Panc1 (cell line): ENCODE measurements at regions not wholly inside any gene's neighbourhood (a gene's known extent, or its start where the extent isn't known, plus 50 kb on each side); places are given as distances from the start of the nearest gene placed in this dataset.

ENCODE experiments used
- ATAC-seq: fragments of 200-7000 bp; cut with Tn5 transposase; 2 replicates; pipeline ENCODE4 v1.9.1; 2020; ENCODE audit warnings: mild to moderate bottlenecking, moderate library complexity
- BruUV-seq: library from RNA; stranded (reverse); fragments of 400-500 nt; replicated peaks from 2 replicates; lab custom pipeline; 2021; lab: Mats Ljungman, UMichigan
- CTCF ChIA-PET: fragments of 300-600 bp; sonication (Branson Sonifier 250); formaldehyde crosslinking; loops from one replicate; lab custom pipeline; 2022; ENCODE audit warnings: antibody characterized with exemption; lab: Charles Lee
- POLR2A ChIA-PET: fragments of 300-600 bp; sonication (Branson Sonifier 250); formaldehyde crosslinking; loops from one replicate; lab custom pipeline; 2022; ENCODE audit warnings: antibody characterized with exemption; lab: Charles Lee
- DNase-seq: peaks from one replicate; pipeline ENCODE4 v3.0.0-alpha.2; 2010; ENCODE audit warnings: low read depth, low spot score
- H3K27ac ChIP-seq: 2 replicates; pipeline ENCODE4 v1.5.1; 2011; ENCODE audit warnings: mild to moderate bottlenecking, low read length, inconsistent platforms
- H3K27me3 ChIP-seq: fragments of 200-500 bp; sonication (Bioruptor generic); 2 replicates; pipeline ENCODE4 v1.6.0; 2014; ENCODE audit warnings: low read length, inconsistent platforms; ENCODE audit not compliant: control insufficient read depth, insufficient read depth
- H3K36me3 ChIP-seq: fragments of 200-500 bp; sonication (Bioruptor generic); 2 replicates; pipeline ENCODE4 v1.5.1; 2014; ENCODE audit warnings: inconsistent platforms, mild to moderate bottlenecking, low read length, moderate library complexity; ENCODE audit not compliant: control insufficient read depth, insufficient read depth
- H3K4me1 ChIP-seq: 2 replicates; pipeline ENCODE4 v1.5.1; 2011; ENCODE audit warnings: inconsistent platforms, mild to moderate bottlenecking, low read length, moderate library complexity; ENCODE audit not compliant: control insufficient read depth, insufficient read depth
- H3K4me3 ChIP-seq, 2 experiments: 2 replicates each; pipeline ENCODE4 v1.5.1; 2011 to 2012; ENCODE audit warnings: low read depth in 2 of 2, low read length in 2 of 2, mild to moderate bottlenecking in 2 of 2, inconsistent platforms in 1 of 2, moderate library complexity in 1 of 2
- H3K9me3 ChIP-seq: fragments of 200-500 bp; sonication (Bioruptor generic); 2 replicates; pipeline ENCODE4 v1.5.1; 2014; ENCODE audit warnings: low read depth, mild to moderate bottlenecking, inconsistent platforms, low read length, moderate library complexity; ENCODE audit not compliant: control insufficient read depth, insufficient read depth
- CTCF ChIP-seq: fragments of 450-650 bp; IDR thresholded peaks from 2 replicates; pipeline ENCODE4 v1.5.1; 2017; ENCODE audit warnings: mild to moderate bottlenecking
- POLR2AphosphoS5 ChIP-seq: IDR thresholded peaks from 2 replicates; pipeline ENCODE4 v1.6.1; 2012; ENCODE audit warnings: mild to moderate bottlenecking, low read depth, low read length, moderate library complexity
- REST ChIP-seq, 2 experiments: IDR thresholded peaks; 2 replicates each; pipeline ENCODE4 v1.6.1; 2011 to 2012; ENCODE audit warnings: low read depth in 2 of 2, control low read depth in 1 of 2, low read length in 1 of 2, mild to moderate bottlenecking in 1 of 2, moderate library complexity in 1 of 2; ENCODE audit not compliant: insufficient read depth in 1 of 2
- SIN3A ChIP-seq: IDR thresholded peaks from 2 replicates; pipeline ENCODE4 v1.6.1; 2012; ENCODE audit warnings: low read depth, mild to moderate bottlenecking, low read length, moderate library complexity, borderline replicate concordance; ENCODE audit not compliant: insufficient read depth
- TCF7L2 ChIP-seq: IDR thresholded peaks from 2 replicates; pipeline ENCODE4 v1.6.1; 2011; ENCODE audit warnings: mild to moderate bottlenecking, low read depth, low read length, inconsistent platforms
- in situ Hi-C: cut with HindIII; loops from 2 replicates; pipeline ENCODE4 v1.10.0; 2016; ENCODE audit warnings: low sequenced_read_pairs, low pct_unique_long_range_greater_than_20kb
- intact Hi-C: fragments of 100-400 bp; cut with micrococcal nuclease; formaldehyde crosslinking; loops from one replicate; pipeline ENCODE4 v1.10.0; 2022; ENCODE audit not compliant: unreplicated experiment

- H3K9me3 ChIP-seq, result no peaks in the 10 kb centered on the region
These were observed 59.0 kb upstream of the NMUR2 start for GRCh38 chr5:152464048-152464447.

GRCh38 chr5:152465140-152465539 lies 60.1 kb upstream of the NMUR2 start:
- intact Hi-C loops, result no loop called here
- ATAC-seq (no peak), DNase-seq (no peak)
- Histone ChIP-seq H3K4me3 (no peak overlapping the region), H3K27ac (no peak overlapping the region), H3K4me1 (no peaks in the 10 kb centered on the region), H3K27me3 (no peaks in the 10 kb centered on the region), H3K9me3 (no peaks in the 10 kb centered on the region), H3K36me3 (no peaks in the 10 kb centered on the region)
- no peak for TF ChIP-seq REST (IDR thresholded peaks at IDR 0.05; ENCODE audit: insufficient read depth in 1 of 2, low read depth in 2 of 2, low read length in 1 of 2)
- in situ Hi-C loops, result no loop called here
- POLR2A ChIA-PET, result no interaction called here
- CTCF ChIA-PET, result interaction anchor here (0.6 kb wide), 1 partner anchor 117 kb away, joined by 3 read pairs; no protein-coding TSS in a partner anchor
- no TSS peak for BruUV-seq

More at GRCh38 chr5:152464048-152464447, 59.0 kb upstream of the NMUR2 start:
- Histone ChIP-seq H3K36me3 (no peaks in the 10 kb centered on the region), H3K4me1 (no peaks in the 10 kb centered on the region), H3K27ac (no peak overlapping the region), H3K4me3 (no peak overlapping the region), H3K27me3 (no peaks in the 10 kb centered on the region)
- in situ Hi-C loops, result no loop called here
- TF ChIP-seq REST (IDR thresholded peaks at IDR 0.05; ENCODE audit: insufficient read depth in 1 of 2, low read depth in 2 of 2, low read length in 1 of 2) (no peak), CTCF (no peak), POLR2AphosphoS5 (no peak), SIN3A (no peak), TCF7L2 (no peak)
- BruUV-seq, result no TSS peak
- POLR2A ChIA-PET, result interaction anchor here (0.6 kb wide), 1 partner anchor 1262 kb away, joined by 9 read pairs; no protein-coding TSS in a partner anchor
- intact Hi-C loops, result no loop called here
- CTCF ChIA-PET, result interaction anchor here (0.6 kb wide), 1 partner anchor 744 kb away, joined by 3 read pairs; no protein-coding TSS in a partner anchor
- DNase-seq, result no peak
- ATAC-seq, result no peak
